HepG2 (cell line): ENCODE measurements at regions not wholly inside any gene's neighbourhood (a gene's known extent, or its start where the extent isn't known, plus 50 kb on each side); places are given as distances from the start of the nearest gene placed in this dataset.

Source experiments
- ATAC-seq: fragments of 200-7000 bp; cut with Tn5 transposase; 3 replicates; pipeline ENCODE4 v1.9.1; 2020; ENCODE audit warnings: mild to moderate bottlenecking, moderate library complexity
- BruUV-seq: library from RNA; stranded (reverse); fragments of 400-500 nt; replicated peaks from 2 replicates; lab custom pipeline; 2021; lab: Mats Ljungman, UMichigan
- CTCF ChIA-PET: fragments of 300-600 bp; formaldehyde crosslinking; extraction: SDS; loops from one replicate; lab custom pipeline; 2021; ENCODE audit warnings: low total read pairs, inconsistent platforms, low intra/inter-chr PET ratio; lab: Yijun Ruan, JAX
- POLR2A ChIA-PET: fragments of 350-600 bp; sonication (Branson Sonifier 250); formaldehyde crosslinking; loops from one replicate; lab custom pipeline; 2020; ENCODE audit warnings: antibody characterized with exemption, inconsistent platforms; lab: Yijun Ruan, JAX
- DNase-seq: peaks from one replicate; pipeline ENCODE4 v3.0.0-alpha.2; 2015; ENCODE audit warnings: low spot score
- FAIRE-seq: peaks from 3 replicates; lab custom pipeline; 2011; peaks lifted over from hg19 to GRCh38; lab: Jason Lieb, UNC
- H2AFZ ChIP-seq: one replicate; pipeline ENCODE4 v1.6.1; 2011; ENCODE audit warnings: low read length, inconsistent platforms
- H3K27ac ChIP-seq: fragments of 300-600 bp; 3 replicates; pipeline ENCODE4 v1.8.0; 2011; ENCODE audit warnings: mixed run types, mild to moderate bottlenecking, mixed read lengths, low read length, inconsistent platforms; ENCODE audit not compliant: insufficient read depth; ENCODE audit errors: extremely low read length
- H3K27me3 ChIP-seq, 2 experiments: fragments of 200-600 bp in 1 of 2; 2 replicates in 1 of 2; 3 replicates in 1 of 2; pipeline versions ENCODE4 v1.6.0 to v1.8.0; 2011; ENCODE audit warnings: low read length in 2 of 2, mild to moderate bottlenecking in 2 of 2, moderate library complexity in 2 of 2, inconsistent platforms in 1 of 2; ENCODE audit not compliant: insufficient read depth in 2 of 2, control insufficient read depth in 1 of 2
- H3K36me3 ChIP-seq, 2 experiments: fragments of 200-600 bp in 1 of 2; replicated peaks in 1 of 2; 2 replicates in 1 of 2; 3 replicates in 1 of 2; pipeline versions ENCODE4 v1.5.1 to v1.8.0; 2011; ENCODE audit warnings: low read length in 2 of 2, inconsistent platforms in 1 of 2; ENCODE audit not compliant: insufficient read depth in 2 of 2, control insufficient read depth in 1 of 2
- H3K4me1 ChIP-seq: 2 replicates; pipeline ENCODE4 v1.5.1; 2012; ENCODE audit warnings: low read length, inconsistent platforms; ENCODE audit not compliant: insufficient read depth
- H3K4me2 ChIP-seq: 2 replicates; pipeline ENCODE4 v1.6.0; 2011; ENCODE audit warnings: low read depth, low read length, inconsistent platforms
- H3K4me3 ChIP-seq, 3 experiments: fragments of 200-600 bp in 1 of 3; sonication (generic), shearing (Covaris generic) in 1 of 3; replicated peaks in 1 of 3; 2 replicates each; pipeline ENCODE4 v1.5.1; 2011 to 2016; ENCODE audit warnings: low read length in 3 of 3, inconsistent platforms in 2 of 3, low read depth in 2 of 3, mild to moderate bottlenecking in 2 of 3, control low read depth in 1 of 3, mixed read lengths in 1 of 3; ENCODE audit not compliant: insufficient read depth in 1 of 3
- H3K79me2 ChIP-seq: one replicate; pipeline ENCODE4 v1.6.1; 2011; ENCODE audit warnings: low read length, inconsistent platforms; ENCODE audit not compliant: insufficient read depth
- H3K9ac ChIP-seq: 2 replicates; pipeline ENCODE4 v1.6.0; 2011; ENCODE audit warnings: mild to moderate bottlenecking, low read depth, low read length, inconsistent platforms; ENCODE audit not compliant: insufficient read depth
- H3K9me3 ChIP-seq: 2 replicates; pipeline ENCODE4 v1.5.1; 2012; ENCODE audit warnings: mild to moderate bottlenecking, low read length
- H4K20me1 ChIP-seq: 2 replicates; pipeline ENCODE4 v1.6.0; 2011; ENCODE audit warnings: inconsistent platforms, mild to moderate bottlenecking, low read length, moderate library complexity; ENCODE audit not compliant: insufficient read depth
- ARHGAP35 ChIP-seq: sonication (generic); formaldehyde crosslinking; IDR thresholded peaks from 2 replicates; pipeline ENCODE4 v1.9.0; 2022; ENCODE audit warnings: mild to moderate bottlenecking, inconsistent platforms, moderate library complexity, missing genetic modification reagents, borderline replicate concordance
- ISX ChIP-seq: sonication (generic); formaldehyde crosslinking; conservative IDR thresholded peaks from 2 replicates; pipeline ENCODE4 v1.5.0; 2020; ENCODE audit warnings: missing genetic modification reagents
- KLF9 ChIP-seq: IDR thresholded peaks from 2 replicates; pipeline ENCODE4 v1.6.1; 2016; ENCODE audit warnings: low read depth
- MAFK ChIP-seq, 2 experiments: IDR thresholded peaks in 1 of 2; conservative IDR thresholded peaks in 1 of 2; 2 replicates each; pipeline ENCODE4 v1.6.1; 2011; ENCODE audit warnings: improper control_type of control experiment in 2 of 2, low read length in 2 of 2
- MXI1 ChIP-seq: IDR thresholded peaks from 3 replicates; pipeline ENCODE4 v1.6.1; 2012; ENCODE audit warnings: low read depth, low read length, inconsistent platforms, borderline replicate concordance
- NR2F6 ChIP-seq, 2 experiments: IDR thresholded peaks; 2 replicates each; pipeline ENCODE4 v1.6.1; 2016; ENCODE audit warnings: antibody characterized with exemption in 1 of 2, mild to moderate bottlenecking in 1 of 2
- RCOR2 ChIP-seq: IDR thresholded peaks from 2 replicates; pipeline ENCODE4 v1.6.1; 2016; ENCODE audit warnings: missing biosample characterization, missing genetic modification reagents
- RXRB ChIP-seq: IDR thresholded peaks from 2 replicates; pipeline ENCODE4 v1.6.1; 2016; ENCODE audit warnings: borderline replicate concordance, missing genetic modification reagents, missing compliant biosample characterization
- SRSF9 ChIP-seq: fragments of 200-400 bp; formaldehyde crosslinking; IDR thresholded peaks from 2 replicates; pipeline ENCODE4 v1.6.1; 2018; ENCODE audit warnings: borderline replicate concordance, mild to moderate bottlenecking, low read depth, low read length; ENCODE audit not compliant: insufficient read depth, poor library complexity, severe bottlenecking
- ZBTB14 ChIP-seq: sonication (generic); formaldehyde crosslinking; IDR thresholded peaks from 2 replicates; pipeline ENCODE4 v1.4.0; 2020; ENCODE audit warnings: missing genetic modification reagents
- ZBTB43 ChIP-seq: sonication (generic); formaldehyde crosslinking; conservative IDR thresholded peaks from 2 replicates; pipeline ENCODE4 v1.4.0; 2020; ENCODE audit warnings: missing genetic modification reagents
- ZNF10 ChIP-seq: sonication (generic); formaldehyde crosslinking; IDR thresholded peaks from 2 replicates; pipeline ENCODE4 v1.4.0; 2020; ENCODE audit warnings: mild to moderate bottlenecking, low read depth, missing genetic modification reagents, borderline replicate concordance
- ZNF407 ChIP-seq: sonication (generic); formaldehyde crosslinking; IDR thresholded peaks from one replicate; pipeline ENCODE4 v1.5.1; 2020; ENCODE audit warnings: mild to moderate bottlenecking, missing genetic modification reagents; ENCODE audit errors: not compliant biosample characterization
- ZNF737 ChIP-seq: sonication (generic); formaldehyde crosslinking; IDR thresholded peaks from 2 replicates; pipeline ENCODE4 v1.5.0; 2020; ENCODE audit warnings: missing genetic modification reagents, mild to moderate bottlenecking, borderline replicate concordance
- WGBS: methylation state at CpG from one replicate; pipeline ENCODE4 v1.1.6; 2017; ENCODE audit warnings: low lambda C conversion rate; 5-methylcytosine and 5-hydroxymethylcytosine counted together
- in situ Hi-C: cut with HindIII; loops from 2 replicates; pipeline ENCODE4 v1.10.0; 2017; ENCODE audit warnings: low pct_unique_long_range_greater_than_20kb; ENCODE audit not compliant: extremely low pct_ligation_motif_present
- intact Hi-C: fragments of 100-400 bp; cut with micrococcal nuclease; formaldehyde crosslinking; loops from one replicate; pipeline ENCODE4 v1.10.0; 2022; ENCODE audit not compliant: unreplicated experiment

- TF ChIP-seq SRSF9 (no peak), RCOR2 (CRISPR knock-in tag) (no peak), ARHGAP35 (no peak), ZBTB14 (CRISPR knock-in tag) (no peak)
Observed at GRCh38 chr2:61737841-61738240, 116.0 kb downstream of the FAM161A start (continued).

- H4K20me1 ChIP-seq, result no peaks in the 10 kb centered on the region
- ATAC-seq (no peak), DNase-seq (no peak), FAIRE-seq (no peak)
- H3K27me3 ChIP-seq, result peaks cover 0 to 9% of the 10 kb centered on the region in 2 experiments; a peak in 1 of 5 replicates
- in situ Hi-C loops (no loop called here), intact Hi-C loops (no loop called here)
- no peak overlapping the region for H3K4me3 ChIP-seq
- WGBS, result 56% methylated on average over 4 of the region's 4 CpGs
- BruUV-seq, result no TSS peak
- no peak overlapping the region for H3K9ac ChIP-seq
- no peaks in the 10 kb centered on the region for H3K36me3 ChIP-seq
- POLR2A ChIA-PET, result no interaction called here
- H3K79me2 ChIP-seq, result no peaks in the 10 kb centered on the region
- CTCF ChIA-PET, result no interaction called here
- H3K9me3 ChIP-seq, result no peaks in the 10 kb centered on the region
- no peaks in the 10 kb centered on the region for H3K4me1 ChIP-seq
- no peak overlapping the region for H2AFZ ChIP-seq
- no peak overlapping the region for H3K4me2 ChIP-seq
- no peak overlapping the region for H3K27ac ChIP-seq
- TF ChIP-seq ZNF407 (CRISPR knock-in tag) (no peak), ISX (CRISPR knock-in tag) (no peak), ZBTB43 (CRISPR knock-in tag) (no peak), ZNF737 (CRISPR knock-in tag) (no peak), MAFK (conservative IDR thresholded peaks at IDR 0.05 in 1 of 2, IDR thresholded peaks at IDR 0.05 in 1 of 2; ENCODE audit: low read length in 2 of 2) (no peak), MXI1 (no peak), KLF9 (CRISPR knock-in tag) (no peak), ZNF10 (CRISPR knock-in tag) (no peak), NR2F6 (IDR thresholded peaks at IDR 0.05) (no peak), NR2F6 (CRISPR knock-in tag; IDR thresholded peaks at IDR 0.05) (no peak), RXRB (CRISPR knock-in tag) (no peak)
Observed at GRCh38 chr2:61736953-61737352, 116.9 kb downstream of the FAM161A start.
